ENCODE measurements at regions not wholly inside any gene's neighbourhood (a gene's known extent, or its start where the extent isn't known, plus 50 kb on each side); places are given as distances from the start of the nearest gene placed in this dataset.

DNA sequence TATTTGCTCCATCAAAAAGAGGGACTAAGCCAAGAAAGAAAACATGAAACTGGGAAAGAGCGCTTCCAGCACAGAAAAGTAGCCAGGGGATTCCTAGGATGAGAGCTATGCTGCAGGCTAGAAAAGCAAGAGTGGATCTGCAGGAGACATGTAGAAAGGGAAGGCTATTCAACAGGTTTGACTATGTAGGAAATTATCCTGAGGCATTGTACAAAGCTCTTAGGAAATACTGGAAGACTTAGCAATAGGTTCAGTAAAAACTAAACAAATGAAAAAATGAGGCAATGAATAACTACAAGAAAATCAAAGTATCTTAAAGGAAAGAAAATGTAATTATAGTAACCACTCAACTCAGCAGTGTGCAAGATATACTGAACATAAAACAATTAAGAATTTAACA, 178.7 kb upstream of the FOXN2 start:
- Histone ChIP-seq H3K4me1 (no peaks in the 10 kb centered on the region), H3K36me3 (ENCODE audit: control insufficient read depth, insufficient read depth, low read length) (no peaks in the 10 kb centered on the region), H3K4me3 (ENCODE audit: low read depth, low read length) (no peak overlapping the region), H3K9me3 (no peaks in the 10 kb centered on the region), H3K27me3 (replicated peaks; ENCODE audit: control insufficient read depth, insufficient read depth, low read length) (no peaks in the 10 kb centered on the region)
- intact Hi-C loops (cut with micrococcal nuclease; ENCODE audit: unreplicated experiment): no loop called here
- TF ChIP-seq, protein P1, sequence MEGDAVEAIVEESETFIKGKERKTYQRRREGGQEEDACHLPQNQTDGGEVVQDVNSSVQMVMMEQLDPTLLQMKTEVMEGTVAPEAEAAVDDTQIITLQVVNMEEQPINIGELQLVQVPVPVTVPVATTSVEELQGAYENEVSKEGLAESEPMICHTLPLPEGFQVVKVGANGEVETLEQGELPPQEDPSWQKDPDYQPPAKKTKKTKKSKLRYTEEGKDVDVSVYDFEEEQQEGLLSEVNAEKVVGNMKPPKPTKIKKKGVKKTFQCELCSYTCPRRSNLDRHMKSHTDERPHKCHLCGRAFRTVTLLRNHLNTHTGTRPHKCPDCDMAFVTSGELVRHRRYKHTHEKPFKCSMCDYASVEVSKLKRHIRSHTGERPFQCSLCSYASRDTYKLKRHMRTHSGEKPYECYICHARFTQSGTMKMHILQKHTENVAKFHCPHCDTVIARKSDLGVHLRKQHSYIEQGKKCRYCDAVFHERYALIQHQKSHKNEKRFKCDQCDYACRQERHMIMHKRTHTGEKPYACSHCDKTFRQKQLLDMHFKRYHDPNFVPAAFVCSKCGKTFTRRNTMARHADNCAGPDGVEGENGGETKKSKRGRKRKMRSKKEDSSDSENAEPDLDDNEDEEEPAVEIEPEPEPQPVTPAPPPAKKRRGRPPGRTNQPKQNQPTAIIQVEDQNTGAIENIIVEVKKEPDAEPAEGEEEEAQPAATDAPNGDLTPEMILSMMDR (IDR thresholded peaks at IDR 0.05; ENCODE audit: insufficient read depth in 1 of 2, low read depth in 1 of 2, low read length in 1 of 2, severe bottlenecking in 1 of 2, unreplicated experiment in 1 of 2): no peak
- no peak for DNase-seq
- Mint-ChIP-seq H3K9me3 (ENCODE audit: unreplicated experiment) (no peaks in the 10 kb centered on the region), H3K27ac (ENCODE audit: unreplicated experiment) (no peak overlapping the region), H3K4me1 (ENCODE audit: low read depth, unreplicated experiment) (no peaks in the 10 kb centered on the region), H3K4me3 (ENCODE audit: unreplicated experiment) (no peak overlapping the region), H3K36me3 (ENCODE audit: insufficient read depth, unreplicated experiment) (no peaks in the 10 kb centered on the region), H3K27me3 (ENCODE audit: insufficient read depth, unreplicated experiment) (no peaks in the 10 kb centered on the region)
- no TSS peak for BruUV-seq (replicated peaks)
- ChIA-PET CTCF (no interaction called here), POLR2A (no interaction called here)

GRCh38 chr2:48137829-48138228, 176.7 kb upstream of the FOXN2 start:
- Histone ChIP-seq H3K36me3 (ENCODE audit: control insufficient read depth, insufficient read depth, low read length) (no peaks in the 10 kb centered on the region), H3K4me3 (ENCODE audit: low read depth, low read length) (no peak overlapping the region), H3K9me3 (0 out of 2 replicates have a peak, but pooled peaks cover 4% of the 10 kb centered on the region), H3K27me3 (replicated peaks; ENCODE audit: control insufficient read depth, insufficient read depth, low read length) (no peaks in the 10 kb centered on the region), H3K4me1 (no peaks in the 10 kb centered on the region)
- ChIA-PET CTCF (no interaction called here), POLR2A (no interaction called here)
- no peaks in the 10 kb centered on the region for H3K27me3 Mint-ChIP-seq (ENCODE audit: insufficient read depth, unreplicated experiment)
- intact Hi-C loops (cut with micrococcal nuclease; ENCODE audit: unreplicated experiment): no loop called here
- no peak overlapping the region for H3K27ac Mint-ChIP-seq (ENCODE audit: unreplicated experiment)
- no peak for DNase-seq
- no TSS peak for BruUV-seq (replicated peaks)
- no peaks in the 10 kb centered on the region for H3K9me3 Mint-ChIP-seq (ENCODE audit: unreplicated experiment)
- H3K36me3 Mint-ChIP-seq (ENCODE audit: insufficient read depth, unreplicated experiment): no peaks in the 10 kb centered on the region
- no peaks in the 10 kb centered on the region for H3K4me1 Mint-ChIP-seq (ENCODE audit: low read depth, unreplicated experiment)
- no peak overlapping the region for H3K4me3 Mint-ChIP-seq (ENCODE audit: unreplicated experiment)
- TF ChIP-seq, protein P1 (IDR thresholded peaks at IDR 0.05; ENCODE audit: insufficient read depth in 1 of 2, low read depth in 1 of 2, low read length in 1 of 2, severe bottlenecking in 1 of 2, unreplicated experiment in 1 of 2): no peak

GRCh38 chr2:48138898-48139297, 175.6 kb upstream of the FOXN2 start:
- no TSS peak for BruUV-seq (replicated peaks)
- TF ChIP-seq, protein P1 (IDR thresholded peaks at IDR 0.05; ENCODE audit: insufficient read depth in 1 of 2, low read depth in 1 of 2, low read length in 1 of 2, severe bottlenecking in 1 of 2, unreplicated experiment in 1 of 2): no peak
- H3K9me3 Mint-ChIP-seq (ENCODE audit: unreplicated experiment): no peaks in the 10 kb centered on the region
- H3K27ac Mint-ChIP-seq (ENCODE audit: unreplicated experiment): no peak overlapping the region
- no peaks in the 10 kb centered on the region for H3K27me3 Mint-ChIP-seq (ENCODE audit: insufficient read depth, unreplicated experiment)
- H3K27me3 ChIP-seq (replicated peaks; ENCODE audit: control insufficient read depth, insufficient read depth, low read length): no peaks in the 10 kb centered on the region
- no peak overlapping the region for H3K4me3 Mint-ChIP-seq (ENCODE audit: unreplicated experiment)
- no peak for DNase-seq
- intact Hi-C loops (cut with micrococcal nuclease; ENCODE audit: unreplicated experiment): no loop called here
- H3K36me3 ChIP-seq (ENCODE audit: control insufficient read depth, insufficient read depth, low read length): no peaks in the 10 kb centered on the region
- POLR2A ChIA-PET: no interaction called here
- no peak overlapping the region for H3K4me3 ChIP-seq (ENCODE audit: low read depth, low read length)
- H3K9me3 ChIP-seq: 0 out of 2 replicates have a peak, but pooled peaks cover 4% of the 10 kb centered on the region
- H3K4me1 ChIP-seq: no peaks in the 10 kb centered on the region
- CTCF ChIA-PET: no interaction called here
- no peaks in the 10 kb centered on the region for H3K4me1 Mint-ChIP-seq (ENCODE audit: low read depth, unreplicated experiment)
- no peaks in the 10 kb centered on the region for H3K36me3 Mint-ChIP-seq (ENCODE audit: insufficient read depth, unreplicated experiment)

All from Caco-2 (cell line).